Stimulated activated CD4-positive, alpha-beta T cell treated with anti-CD3 and anti-CD28 coated beads, Interleukin-4, amount 100 ng/mL, for 24 hours (primary cell): ENCODE measurements at regions not wholly inside any gene's neighbourhood (a gene's known extent, or its start where the extent isn't known, plus 50 kb on each side); places are given as distances from the start of the nearest gene placed in this dataset.
"Not testable (repeated sequence)": the region's sequence is repeated elsewhere in the genome, so short reads cannot be mapped to it uniquely, and the experiment has no call there.

Experiments used
- DNase-seq: peaks from one replicate; pipeline ENCODE4 v3.0.0-alpha.2; 2020

DNA sequence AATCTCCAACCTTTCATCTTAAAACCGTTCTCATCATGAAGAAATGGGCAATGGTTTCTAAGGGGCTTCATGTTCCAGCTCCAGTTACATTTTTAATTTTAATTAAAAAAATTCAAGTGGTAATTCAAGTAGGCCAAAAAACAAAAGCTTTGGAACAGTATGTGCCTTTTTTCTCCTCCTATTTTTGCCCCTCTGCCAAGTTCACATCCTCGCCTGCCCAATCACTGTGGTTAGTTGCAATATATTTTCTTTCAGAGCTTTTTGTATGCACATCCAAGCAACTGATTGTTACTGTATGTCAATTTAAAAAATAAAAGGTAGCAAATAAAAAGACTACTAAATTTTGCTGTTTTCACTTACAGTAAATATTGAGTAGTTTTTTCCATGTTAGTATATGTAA lies 99.8 kb upstream of the B3GAT2 start:
- DNase-seq, result no peak

DNA sequence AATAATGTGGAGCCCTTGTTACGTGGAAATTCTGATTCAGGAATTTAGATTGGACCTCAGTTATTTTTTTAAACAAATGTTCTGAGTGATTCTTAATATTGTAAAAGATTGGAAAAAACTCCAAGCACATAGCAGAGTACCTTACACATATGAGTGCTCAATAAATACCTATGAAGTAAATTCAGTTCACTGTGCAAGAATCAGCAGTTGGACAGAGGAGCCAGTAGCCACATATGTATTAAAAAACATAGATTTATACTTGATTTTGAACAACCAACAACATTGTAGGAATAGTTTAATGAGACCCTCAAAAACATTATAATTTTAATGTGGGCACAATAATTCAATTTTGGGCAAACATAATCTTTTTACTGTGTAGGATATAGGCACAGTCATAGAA lies 109.3 kb upstream of the B3GAT2 start:
- DNase-seq, result no peak

DNA sequence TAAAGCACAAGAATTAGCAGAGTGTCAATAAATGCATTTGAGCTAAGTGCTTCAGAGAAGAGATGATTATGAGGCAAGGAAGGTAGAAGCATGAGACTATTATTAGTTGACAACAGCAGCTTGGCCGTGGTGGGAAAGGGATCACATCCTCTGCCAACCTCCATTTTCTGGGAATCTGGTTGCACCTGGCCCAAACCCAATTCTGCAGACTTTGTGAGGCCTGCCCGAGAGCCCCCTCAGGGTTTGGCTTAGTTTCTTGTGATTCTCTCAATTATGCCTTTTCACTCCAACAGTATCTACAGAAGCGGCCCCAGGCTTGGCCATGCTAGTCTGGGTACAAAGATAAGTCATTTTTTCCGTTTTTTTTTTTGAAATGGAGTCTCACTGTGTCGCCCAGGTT lies 111.0 kb upstream of the B3GAT2 start:
- no peak for DNase-seq

DNA sequence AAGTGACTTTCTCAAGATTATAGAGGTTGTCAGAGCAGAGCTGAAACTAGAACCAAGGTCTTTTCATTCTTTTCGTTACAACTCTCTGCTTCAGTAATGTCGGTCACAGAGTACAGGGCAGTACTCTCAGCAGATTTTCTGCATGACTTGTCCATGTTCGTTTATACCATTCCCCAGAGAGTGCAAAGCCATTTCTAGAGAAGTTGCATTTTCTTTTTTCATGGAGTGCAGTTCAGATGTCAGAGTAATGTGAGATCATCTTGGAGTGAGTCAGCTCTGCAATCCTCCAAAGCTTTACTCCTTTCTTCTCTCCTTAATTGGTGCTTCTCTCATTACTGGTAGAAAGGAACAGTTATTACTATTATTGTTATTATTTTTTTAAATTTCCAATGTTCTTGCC lies 115.6 kb upstream of the B3GAT2 start:
- DNase-seq, result no peak

DNA sequence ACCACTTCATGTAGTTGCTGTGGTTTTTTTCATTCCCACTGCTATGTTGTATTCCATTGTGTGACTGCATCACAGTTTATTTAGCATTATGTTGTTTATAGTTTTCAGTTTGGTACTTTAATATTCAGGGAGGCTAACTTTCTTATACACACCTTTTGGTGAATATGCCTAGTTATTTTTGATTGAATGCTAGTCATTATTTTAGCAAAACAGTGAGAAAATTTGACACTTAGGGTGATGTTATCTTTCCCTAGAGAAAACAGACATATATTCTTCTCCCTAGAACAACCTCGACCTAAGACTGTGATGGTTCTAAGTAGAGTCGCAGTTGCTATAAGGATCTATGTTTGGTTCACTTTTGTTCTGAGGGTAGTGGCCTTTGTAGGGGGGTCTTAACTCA lies 120.8 kb upstream of the B3GAT2 start:
- DNase-seq, result no peak

DNA sequence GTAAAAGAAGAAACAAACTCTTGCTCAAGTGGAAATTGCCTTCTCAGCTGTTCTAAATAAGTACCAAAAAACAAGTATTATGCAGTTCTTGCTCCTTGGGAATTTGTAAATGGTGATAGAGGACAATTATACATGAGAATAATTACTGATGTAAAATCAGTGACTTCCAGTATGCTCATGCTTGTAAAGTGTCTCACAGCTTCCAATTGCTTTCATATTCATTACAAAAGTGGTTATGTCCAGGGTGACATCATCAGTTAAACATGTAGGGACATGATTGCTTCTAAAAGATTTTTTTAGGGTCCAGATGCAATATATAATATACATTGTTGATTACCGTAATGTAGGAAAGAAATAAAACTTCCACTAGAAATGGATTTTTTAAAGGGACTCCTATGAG lies 122.8 kb upstream of the B3GAT2 start:
- no peak for DNase-seq

DNA sequence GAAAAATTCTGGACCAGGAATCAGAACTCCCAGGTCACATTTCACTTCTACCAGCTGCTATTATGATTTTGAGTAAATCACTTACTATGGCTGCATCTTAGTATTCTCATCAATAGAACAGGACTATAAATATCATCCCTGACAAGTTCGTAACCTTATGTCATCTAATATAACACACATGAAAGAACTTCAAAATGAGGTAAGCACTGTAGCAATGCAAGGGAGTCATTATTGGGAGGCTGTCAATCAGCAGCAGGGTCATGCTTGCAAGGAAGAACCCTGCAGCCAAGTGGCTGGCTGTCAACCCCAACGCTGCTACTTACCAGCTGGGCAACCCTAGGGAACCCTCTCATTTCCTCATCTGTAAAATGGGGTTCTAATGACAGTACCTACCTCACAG lies 123.3 kb upstream of the B3GAT2 start:
- DNase-seq, result no peak

DNA sequence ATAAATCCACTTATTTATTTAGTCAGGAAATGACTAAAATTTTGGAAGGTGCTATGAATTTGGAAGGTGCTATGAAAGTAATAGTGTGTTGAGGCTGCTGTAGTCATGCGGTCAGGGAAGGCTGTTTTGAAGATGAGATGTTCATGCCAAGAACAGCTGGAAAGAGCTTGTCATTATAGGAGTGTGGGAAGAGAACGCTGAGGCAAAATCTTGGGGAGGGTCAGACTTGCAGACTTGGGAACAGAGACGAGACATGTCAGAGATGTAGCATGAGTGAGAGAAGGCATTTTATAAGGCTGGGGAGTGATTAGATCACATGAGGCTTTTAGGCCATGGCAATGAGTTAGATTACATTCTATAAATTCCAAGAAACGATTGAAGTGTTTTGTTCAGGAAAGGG lies 124.0 kb upstream of the B3GAT2 start:
- DNase-seq, result no peak

DNA sequence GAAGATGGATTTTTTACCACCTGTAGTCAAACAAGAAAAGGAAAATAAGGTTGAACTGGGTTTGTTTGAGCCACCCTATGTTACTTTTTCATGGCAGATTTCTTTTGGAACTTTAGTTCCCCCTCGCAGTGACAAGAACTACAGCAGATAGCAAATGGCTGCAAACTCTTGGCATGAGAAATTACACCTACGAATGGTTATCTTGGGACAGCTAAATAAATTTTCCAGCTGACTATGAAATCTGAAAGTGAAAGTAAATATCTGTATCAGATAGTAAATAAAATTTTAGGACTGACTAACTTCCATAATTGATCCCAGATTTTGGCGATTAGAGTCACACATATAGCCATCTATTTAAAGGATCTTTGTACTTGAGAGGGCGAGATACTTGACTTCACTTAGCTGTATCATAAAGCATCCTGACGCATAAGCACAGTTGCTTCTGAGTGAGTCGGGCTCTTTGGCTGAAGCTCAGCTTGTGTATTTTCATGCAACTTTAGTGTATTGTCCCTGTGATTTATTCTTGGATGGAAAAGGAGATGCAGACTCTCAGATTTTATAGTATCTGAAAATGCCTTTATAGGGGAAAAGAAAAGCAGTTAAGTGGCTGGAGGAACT lies 125.3 kb upstream of the B3GAT2 start:
- DNase-seq, result no peak

DNA sequence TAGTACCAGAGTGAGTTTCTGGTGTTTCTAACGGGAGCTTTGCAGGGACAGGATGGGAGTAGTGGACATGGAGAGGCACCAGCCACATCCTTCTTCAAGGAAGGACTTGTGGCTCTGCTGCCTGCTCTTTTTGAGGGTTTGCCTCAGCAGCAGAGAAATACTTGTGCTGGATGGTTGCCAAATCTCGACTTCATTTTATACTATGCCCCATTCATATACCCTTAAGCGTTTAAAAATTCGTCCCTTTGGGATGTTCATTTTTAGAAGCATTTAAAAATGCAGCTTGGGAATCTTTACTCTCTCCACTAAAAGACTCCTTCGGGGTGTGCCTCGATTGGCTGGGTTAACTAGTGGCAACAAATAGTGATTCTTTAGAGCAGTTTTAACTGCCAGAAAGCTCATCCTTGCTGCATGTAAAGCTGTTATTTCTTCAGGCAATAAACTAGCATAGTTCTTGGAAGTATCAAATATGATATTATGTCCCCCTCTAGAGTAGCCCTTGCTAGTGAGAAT lies 126.5 kb upstream of the B3GAT2 start:
- DNase-seq, result no peak

DNA sequence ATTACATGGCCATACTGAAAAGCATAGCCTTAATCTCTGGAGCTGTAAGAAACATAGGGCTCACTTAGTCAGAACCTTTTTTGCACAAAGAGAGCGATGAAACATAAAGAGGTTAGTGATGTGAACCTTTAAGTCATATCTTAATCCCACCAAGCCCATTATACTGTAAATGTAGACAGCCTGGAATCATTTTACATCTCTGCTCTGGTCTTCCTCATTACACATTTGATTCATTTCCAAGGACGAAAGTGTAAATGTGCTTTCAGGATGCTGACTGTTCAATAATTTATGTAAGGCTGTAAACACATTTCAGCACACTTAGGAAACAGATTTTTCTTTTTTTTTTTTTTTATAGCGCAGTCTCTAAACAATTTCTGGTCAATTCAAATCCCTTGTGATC lies 131.3 kb upstream of the B3GAT2 start:
- DNase-seq, result no peak

DNA sequence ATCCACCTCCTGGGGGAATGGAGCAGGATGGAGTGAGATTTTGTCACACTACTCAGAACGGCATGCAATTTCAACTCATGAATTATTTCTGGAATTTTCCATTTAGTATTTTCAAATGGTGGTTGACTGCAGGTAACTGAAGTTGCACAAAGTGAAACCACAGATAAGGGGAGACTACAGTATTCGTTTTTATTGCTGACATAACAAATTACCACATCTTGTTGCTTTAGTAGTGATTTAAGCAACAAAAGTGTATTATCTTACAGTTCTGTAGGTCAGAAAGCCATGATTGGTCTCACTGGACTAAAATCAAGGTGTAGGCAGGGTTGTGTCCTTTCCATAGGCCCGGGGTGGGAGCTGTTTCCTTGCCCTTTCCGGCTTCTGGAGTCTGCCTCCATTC lies 133.4 kb upstream of the B3GAT2 start:
- no peak for DNase-seq

DNA sequence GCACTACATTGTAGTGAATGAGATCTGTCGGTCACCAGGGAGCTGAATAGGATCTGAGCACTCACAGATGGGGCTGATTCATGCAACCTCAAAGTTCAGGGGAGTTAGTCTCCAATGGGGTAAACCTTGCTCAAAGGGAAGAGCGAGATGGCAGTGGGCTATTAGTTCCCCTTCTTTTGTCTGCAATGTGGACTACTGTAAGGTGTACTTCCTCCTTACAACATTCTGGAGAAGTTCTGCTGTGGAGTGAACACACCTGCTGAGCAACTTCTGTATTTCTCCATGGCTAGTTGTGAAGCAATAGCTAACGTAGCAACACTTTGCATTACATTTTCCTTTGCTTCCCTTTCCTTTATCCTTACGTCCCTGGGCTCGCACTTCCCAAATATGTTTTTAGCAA lies 134.3 kb upstream of the B3GAT2 start:
- no peak for DNase-seq

DNA sequence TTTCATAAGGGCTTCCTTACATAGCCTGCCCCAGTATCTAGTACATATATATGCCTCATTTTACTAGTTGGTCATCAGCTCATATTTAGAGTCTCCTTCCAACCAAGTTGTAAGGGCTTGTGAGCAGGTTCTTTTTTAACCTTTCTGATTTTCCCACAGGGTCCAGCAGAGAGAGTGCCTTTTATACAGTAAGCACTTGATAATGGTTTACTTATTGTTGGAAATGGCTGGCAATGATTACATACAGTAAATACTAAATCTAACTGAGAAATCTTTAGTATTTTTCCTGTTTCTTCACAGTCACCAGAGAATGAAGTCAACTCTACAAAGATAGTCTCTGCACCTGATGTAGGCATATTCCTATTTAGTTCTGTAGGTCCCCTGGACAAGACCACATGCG lies 135.1 kb upstream of the B3GAT2 start:
- no peak for DNase-seq

DNA sequence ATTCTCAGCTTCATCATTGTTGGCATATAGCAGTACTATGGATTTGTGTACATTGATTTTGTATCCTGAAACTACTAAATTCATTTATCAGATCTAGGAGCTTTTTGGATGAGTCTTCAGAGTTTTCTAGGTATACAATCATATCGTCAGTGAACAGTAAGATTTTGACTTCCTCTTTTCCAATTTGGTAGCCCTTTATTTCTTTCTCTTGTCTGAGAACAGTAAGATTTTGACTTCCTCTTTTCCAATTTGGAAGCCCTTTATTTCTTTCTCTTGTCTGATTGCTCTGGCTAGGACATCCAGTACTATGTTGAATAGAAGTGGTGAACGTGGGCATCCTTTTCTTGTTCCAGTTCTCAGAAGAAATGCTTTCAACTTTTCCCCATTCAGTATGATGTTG lies 140.4 kb upstream of the B3GAT2 start:
- not testable (repeated sequence) for DNase-seq

DNA sequence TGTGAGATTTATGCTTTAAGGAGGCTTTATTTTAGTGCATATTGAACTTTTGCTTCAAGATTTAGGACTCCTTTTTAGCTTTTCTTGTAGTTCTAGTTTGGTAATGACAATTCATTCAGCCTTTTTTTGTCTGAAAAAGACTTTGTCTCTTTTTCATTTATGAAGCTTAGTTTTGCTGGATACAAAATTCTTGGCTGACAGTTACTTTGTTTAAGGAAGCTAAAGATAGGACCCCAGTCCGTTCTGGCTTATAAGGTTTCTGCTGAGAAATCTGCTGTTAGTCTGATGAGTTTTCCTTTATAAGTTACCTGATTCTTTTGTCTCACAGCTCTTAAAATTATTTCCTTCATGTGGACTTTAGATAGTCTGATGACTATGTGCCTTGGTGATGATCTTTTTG lies 142.8 kb upstream of the B3GAT2 start:
- DNase-seq, result no peak

DNA sequence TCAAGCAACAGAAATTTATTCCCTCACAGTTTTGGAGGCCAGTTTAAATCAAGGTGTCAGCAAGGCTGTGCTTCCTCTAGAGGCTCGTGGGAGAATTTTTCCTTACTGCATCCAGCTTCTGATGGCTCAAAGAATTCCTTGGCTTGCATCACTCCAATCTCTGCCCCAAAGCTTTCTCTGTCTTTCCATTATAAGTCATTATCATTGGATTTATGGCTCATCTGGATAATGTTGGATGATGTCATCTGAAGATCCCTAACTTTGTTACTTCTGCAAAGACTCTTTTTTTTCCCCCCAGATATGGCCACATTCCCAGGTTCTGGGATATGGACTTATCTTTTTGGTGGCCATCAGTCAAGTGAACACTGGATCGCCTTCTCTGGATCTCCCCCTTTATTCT lies 146.3 kb upstream of the B3GAT2 start:
- no peak for DNase-seq

DNA sequence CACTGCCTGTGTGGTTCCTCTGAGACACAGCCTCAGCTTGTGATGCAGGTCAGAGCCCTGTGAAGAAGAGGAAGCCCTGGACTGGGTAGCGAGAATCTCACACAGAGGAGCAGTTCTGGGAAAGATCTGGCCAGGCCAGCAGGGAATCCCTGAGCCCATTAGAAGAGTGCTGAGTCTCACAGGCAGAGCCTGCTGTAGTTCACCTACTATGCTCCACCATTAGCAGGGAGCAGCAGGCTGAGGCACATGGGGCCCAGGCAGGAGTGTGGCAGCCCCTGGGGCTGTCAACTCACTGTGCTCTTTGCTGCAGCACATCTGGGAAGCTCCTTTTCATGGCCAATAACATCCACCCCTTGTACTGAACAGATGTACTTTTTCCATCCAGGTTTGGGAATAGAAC lies 146.8 kb upstream of the B3GAT2 start:
- no peak for DNase-seq

DNA sequence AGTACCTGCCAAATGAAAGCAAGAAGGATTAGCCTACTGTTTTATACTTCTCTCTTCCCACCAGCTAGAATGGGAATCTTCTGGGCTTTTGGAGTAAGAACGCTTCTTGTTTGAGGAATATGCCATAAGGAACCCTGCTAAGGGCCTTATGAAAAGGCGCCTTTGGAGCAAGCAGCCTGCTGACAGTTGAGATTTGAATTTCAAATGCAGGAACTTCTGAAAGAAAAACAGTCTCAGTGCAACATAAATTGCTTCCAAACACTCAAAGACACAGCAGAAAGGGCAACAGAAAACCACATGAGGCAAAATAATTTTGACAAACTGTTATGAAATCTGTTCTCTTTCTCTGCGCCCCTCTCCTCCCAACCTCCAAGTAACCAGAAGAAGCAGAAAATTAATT lies 149.4 kb upstream of the B3GAT2 start:
- DNase-seq, result no peak

DNA sequence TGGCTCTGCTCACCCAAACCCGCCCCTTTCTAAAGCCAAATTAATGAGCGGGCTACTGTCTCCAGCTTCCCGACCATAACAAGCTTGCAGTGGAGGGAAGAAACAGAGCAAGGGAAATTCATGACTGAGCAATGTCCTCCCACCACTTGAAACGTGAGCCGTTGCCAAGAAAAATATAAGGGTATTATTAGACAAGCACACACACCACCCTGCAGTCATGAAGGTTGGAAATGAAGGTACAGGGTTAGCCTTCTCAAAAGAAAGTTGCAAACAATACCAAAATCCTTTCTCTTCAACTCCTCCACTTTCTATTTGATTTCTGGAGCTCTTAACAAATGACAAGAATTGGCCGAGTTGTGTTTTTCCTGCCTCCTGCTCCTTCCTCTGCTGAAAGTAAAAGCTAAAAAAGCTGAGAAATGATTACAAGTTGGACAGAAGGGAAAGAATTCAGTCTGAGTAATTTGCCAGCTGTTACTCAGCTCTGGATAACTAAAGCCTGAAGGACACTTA lies 151.1 kb upstream of the B3GAT2 start:
- no peak for DNase-seq

DNA sequence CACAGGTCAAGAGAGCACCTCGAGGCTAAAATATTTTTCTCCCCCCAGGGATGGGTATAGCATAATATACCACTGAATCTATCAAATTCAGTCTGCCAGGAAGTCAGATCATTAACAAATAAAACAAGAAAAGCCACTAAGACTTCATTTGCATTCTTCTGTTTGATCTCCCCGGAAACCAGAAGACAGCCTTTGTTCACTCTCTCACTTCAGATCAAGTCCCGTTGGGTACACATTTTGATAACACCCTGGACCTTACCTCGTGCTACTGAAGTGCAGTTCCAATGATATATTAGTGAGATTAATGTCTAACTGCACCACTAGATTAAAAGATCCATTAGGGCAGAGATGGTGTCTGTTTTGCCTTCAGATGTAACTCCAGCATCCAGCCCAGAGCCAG lies 157.7 kb upstream of the B3GAT2 start:
- DNase-seq, result no peak

DNA sequence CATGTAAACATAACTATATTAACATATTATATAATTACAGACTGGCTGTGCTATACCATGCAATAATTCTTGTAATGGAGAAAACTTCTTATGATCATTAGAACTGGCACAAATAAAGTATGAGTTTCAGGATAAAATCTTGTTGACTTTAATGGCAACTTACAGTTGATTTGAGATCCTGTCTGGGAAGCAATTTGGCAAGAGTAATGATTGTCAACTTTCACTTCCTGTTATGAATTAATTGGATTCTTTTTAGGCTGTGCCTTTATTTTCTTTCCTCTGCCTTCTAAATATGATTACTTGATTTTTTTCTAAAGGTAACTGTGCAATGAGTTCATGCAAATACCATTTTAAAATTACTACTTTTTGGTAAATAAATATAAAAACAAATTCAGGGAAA lies 158.1 kb upstream of the B3GAT2 start:
- DNase-seq, result no peak

DNA sequence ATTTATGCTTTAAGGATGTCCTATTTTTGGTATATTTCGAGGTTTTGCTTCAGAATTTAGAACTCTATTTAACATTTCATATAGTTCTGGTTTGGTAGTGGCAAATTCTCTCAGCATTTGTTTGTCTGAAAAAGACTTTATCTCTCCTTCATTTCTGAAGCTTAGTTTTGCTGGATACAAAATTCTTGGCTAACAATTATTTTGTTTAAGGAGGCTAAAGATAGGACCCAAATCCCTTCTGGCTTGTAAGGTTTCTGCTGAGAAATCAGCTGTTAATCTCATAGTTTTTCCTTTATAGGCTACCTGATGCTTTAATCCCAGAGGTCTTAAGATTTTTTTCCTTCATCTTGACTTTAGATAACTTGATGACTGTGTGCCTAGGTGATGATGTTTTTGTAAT lies 162.7 kb upstream of the B3GAT2 start:
- no peak for DNase-seq

DNA sequence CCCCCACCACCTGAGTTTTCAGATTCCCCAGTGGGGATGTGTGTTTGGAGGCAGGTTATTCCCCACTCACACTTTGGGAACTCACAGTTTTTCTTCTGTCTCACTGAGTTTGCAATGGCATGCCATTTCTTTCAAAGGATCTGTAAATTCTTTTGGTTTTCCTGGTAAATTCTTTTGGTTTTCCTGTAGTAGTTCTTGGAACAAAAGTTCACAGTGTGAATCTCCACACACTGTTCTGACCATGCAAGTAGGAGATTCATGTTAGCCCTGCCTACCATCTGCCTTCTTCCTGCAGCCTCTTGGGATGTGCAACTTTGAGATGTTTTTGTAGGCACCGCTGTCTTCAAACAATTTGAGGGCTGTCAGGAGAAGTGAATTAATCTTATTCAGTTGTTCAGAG lies 165.6 kb upstream of the OGFRL1 start:
- DNase-seq, result no peak

DNA sequence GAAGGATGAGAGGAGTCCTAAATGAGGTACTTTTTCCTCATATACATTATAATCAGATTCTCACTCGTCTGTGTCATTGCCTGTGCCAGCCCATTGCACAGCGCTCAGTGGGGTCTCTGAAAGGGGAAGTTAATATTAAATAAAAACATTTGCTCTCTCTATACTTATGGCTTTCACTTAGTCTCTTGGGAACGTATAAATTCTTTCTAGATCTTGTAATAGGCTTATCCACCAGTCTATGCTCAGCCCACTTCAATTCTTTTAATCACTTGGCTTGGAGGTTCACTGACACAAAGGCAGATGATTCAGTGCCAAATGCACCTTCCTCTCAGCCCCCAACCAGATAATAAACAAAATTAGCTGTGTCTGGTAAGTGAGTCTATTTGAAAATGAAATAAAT lies 164.3 kb upstream of the OGFRL1 start:
- no peak for DNase-seq

DNA sequence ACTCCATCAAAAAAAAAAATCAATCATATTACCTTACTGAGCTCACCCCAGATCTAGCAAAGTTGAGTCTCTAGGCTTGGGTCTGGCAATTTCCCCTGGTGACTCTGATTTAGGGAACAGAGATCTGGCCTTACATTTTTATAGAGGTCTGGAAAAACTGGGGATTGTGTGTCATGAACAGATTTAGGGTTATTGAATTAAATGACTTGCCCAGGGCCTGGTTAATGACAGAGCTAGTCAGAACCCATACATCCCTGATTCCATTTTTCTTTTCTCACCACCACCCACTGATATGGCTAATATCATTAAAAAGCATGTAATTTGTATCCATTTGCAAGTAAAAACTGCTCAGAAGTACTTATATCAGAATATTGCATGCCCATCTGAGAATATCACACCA lies 163.4 kb upstream of the OGFRL1 start:
- DNase-seq, result no peak
